Hepatocyte (in vitro differentiated cells): ENCODE measurements at regions not wholly inside any gene's neighbourhood (a gene's known extent, or its start where the extent isn't known, plus 50 kb on each side); places are given as distances from the start of the nearest gene placed in this dataset.

Experiments
- CTCF ChIP-seq: fragments of 200-600 bp; sonication (generic); IDR thresholded peaks from 2 replicates; pipeline ENCODE4 v1.5.1; 2016; ENCODE audit warnings: antibody characterized with exemption, mild to moderate bottlenecking; ENCODE audit not compliant: poor library complexity
- EZH2 ChIP-seq: fragments of 200-600 bp; sonication (generic); IDR thresholded peaks from 2 replicates; pipeline ENCODE4 v1.6.1; 2016; ENCODE audit warnings: antibody characterized with exemption, mild to moderate bottlenecking, borderline replicate concordance
- EZH2phosphoT487 ChIP-seq: fragments of 200-600 bp; sonication (generic); IDR thresholded peaks from one replicate; pipeline ENCODE4 v1.6.1; 2018; ENCODE audit warnings: antibody characterized with exemption, mild to moderate bottlenecking, low read depth, moderate library complexity; ENCODE audit not compliant: unreplicated experiment, severe bottlenecking

GRCh38 chr3:82743196-82743595, 981.8 kb upstream of the GBE1 start:
- TF ChIP-seq CTCF (no peak), EZH2 (no peak), EZH2phosphoT487 (no peak)
